Mesenchymal stem cell (in vitro differentiated cells and primary cell): ENCODE measurements at regions not wholly inside any gene's neighbourhood (a gene's known extent, or its start where the extent isn't known, plus 50 kb on each side); places are given as distances from the start of the nearest gene placed in this dataset.
A peak's percentile ranks its signal among the peaks of the same experiment; 100 is the strongest.
"Not testable (repeated sequence)": the region's sequence is repeated elsewhere in the genome, so short reads cannot be mapped to it uniquely, and the experiment has no call there.

Experiments used
- DNase-seq: peaks from one replicate; pipeline ENCODE4 v3.0.0-alpha.2; 2013
- H2AFZ ChIP-seq: one replicate; pipeline ENCODE4 v1.6.1; 2013; ENCODE audit warnings: low read depth, mild to moderate bottlenecking, control low read depth, inconsistent platforms, low read length, moderate library complexity
- H2AK5ac ChIP-seq: 2 replicates; pipeline ENCODE4 v1.6.1; 2013; ENCODE audit warnings: low read length, moderate library complexity, mild to moderate bottlenecking, inconsistent platforms; ENCODE audit not compliant: severe bottlenecking
- H2BK120ac ChIP-seq: one replicate; pipeline ENCODE4 v1.6.1; 2013; ENCODE audit warnings: low read depth, mild to moderate bottlenecking, inconsistent platforms, low read length, moderate library complexity
- H2BK12ac ChIP-seq, 2 experiments: one replicate each; pipeline ENCODE4 v1.6.1; 2013; ENCODE audit warnings: inconsistent platforms in 2 of 2, low read length in 2 of 2, mild to moderate bottlenecking in 2 of 2, moderate library complexity in 2 of 2, control low read depth in 1 of 2
- H2BK15ac ChIP-seq: one replicate; pipeline ENCODE4 v1.6.1; 2013; ENCODE audit warnings: mild to moderate bottlenecking, low read depth, inconsistent platforms; ENCODE audit not compliant: poor library complexity, severe bottlenecking
- H2BK5ac ChIP-seq: 2 replicates; pipeline ENCODE4 v1.6.1; 2013; ENCODE audit warnings: low read depth, mild to moderate bottlenecking, low read length, control low read depth, inconsistent platforms; ENCODE audit not compliant: poor library complexity, severe bottlenecking
- H3K14ac ChIP-seq, 2 experiments: one replicate each; pipeline ENCODE4 v1.6.1; 2013; ENCODE audit warnings: inconsistent platforms in 2 of 2, low read length in 2 of 2, control low read depth in 1 of 2, mild to moderate bottlenecking in 1 of 2, moderate library complexity in 1 of 2
- H3K18ac ChIP-seq, 2 experiments: one replicate each; pipeline ENCODE4 v1.6.1; 2013; ENCODE audit warnings: inconsistent platforms in 2 of 2, low read length in 2 of 2, control low read depth in 1 of 2, low read depth in 1 of 2, mild to moderate bottlenecking in 1 of 2
- H3K23ac ChIP-seq, 2 experiments: one replicate each; pipeline ENCODE4 v1.6.1; 2013; ENCODE audit warnings: inconsistent platforms in 2 of 2, low read length in 2 of 2, mild to moderate bottlenecking in 2 of 2, moderate library complexity in 2 of 2, control low read depth in 1 of 2
- H3K27ac ChIP-seq: 2 replicates; pipeline ENCODE4 v1.5.1; 2013; ENCODE audit warnings: mild to moderate bottlenecking, moderate library complexity, low read length, control low read depth, inconsistent platforms; ENCODE audit not compliant: poor library complexity, severe bottlenecking
- H3K27me3 ChIP-seq, 2 experiments: 2 replicates each; pipeline versions ENCODE4 v1.6.1 to v1.7.0; 2013; ENCODE audit warnings: low read length in 2 of 2, mild to moderate bottlenecking in 2 of 2, moderate library complexity in 2 of 2, control low read depth in 1 of 2, inconsistent platforms in 1 of 2; ENCODE audit not compliant: control insufficient read depth in 1 of 2, insufficient read depth in 1 of 2
- H3K36me3 ChIP-seq, 2 experiments: 2 replicates each; pipeline versions ENCODE4 v1.6.1 to v1.7.0; 2013; ENCODE audit warnings: low read length in 2 of 2, control low read depth in 1 of 2, inconsistent platforms in 1 of 2, low read depth in 1 of 2, mild to moderate bottlenecking in 1 of 2; ENCODE audit not compliant: insufficient read depth in 2 of 2, control insufficient read depth in 1 of 2
- H3K4ac ChIP-seq, 2 experiments: one replicate each; pipeline ENCODE4 v1.6.1; 2013; ENCODE audit warnings: inconsistent platforms in 2 of 2, low read length in 2 of 2, mild to moderate bottlenecking in 2 of 2, moderate library complexity in 2 of 2, control low read depth in 1 of 2, low read depth in 1 of 2
- H3K4me1 ChIP-seq: 2 replicates; pipeline ENCODE4 v1.6.1; 2013; ENCODE audit warnings: low read depth, low read length, control low read depth; ENCODE audit not compliant: control insufficient read depth, insufficient read depth
- H3K4me2 ChIP-seq: 2 replicates; pipeline ENCODE4 v1.6.1; 2013; ENCODE audit warnings: low read length, mild to moderate bottlenecking, inconsistent platforms; ENCODE audit not compliant: poor library complexity, severe bottlenecking
- H3K4me3 ChIP-seq, 2 experiments: 2 replicates each; pipeline versions ENCODE4 v1.5.1 to v1.7.0; 2013; ENCODE audit warnings: low read length in 2 of 2, mild to moderate bottlenecking in 2 of 2, control low read depth in 1 of 2, low read depth in 1 of 2; ENCODE audit not compliant: insufficient read depth in 1 of 2
- H3K79me1 ChIP-seq: replicated peaks from 2 replicates; pipeline ENCODE4 v1.6.1; 2013; ENCODE audit warnings: mild to moderate bottlenecking, control low read depth, low read length, inconsistent platforms; ENCODE audit not compliant: poor library complexity, severe bottlenecking
- H3K9ac ChIP-seq: 2 replicates; pipeline ENCODE4 v1.7.0; 2013; ENCODE audit warnings: mild to moderate bottlenecking, low read length, moderate library complexity
- H3K9me3 ChIP-seq: 2 replicates; pipeline ENCODE4 v1.7.0; 2013; ENCODE audit warnings: mild to moderate bottlenecking, low read length; ENCODE audit not compliant: control insufficient read depth
- H4K8ac ChIP-seq: one replicate; pipeline ENCODE4 v1.6.1; 2013; ENCODE audit warnings: inconsistent platforms, mild to moderate bottlenecking, low read length, moderate library complexity
- H4K91ac ChIP-seq: one replicate; pipeline ENCODE4 v1.6.1; 2013; ENCODE audit warnings: mild to moderate bottlenecking, low read length, inconsistent platforms
- WGBS: methylation state at CpG from one replicate; pipeline ENCODE4 v1.1.7; 2013; ENCODE audit warnings: mixed read lengths; 5-methylcytosine and 5-hydroxymethylcytosine counted together

DNA sequence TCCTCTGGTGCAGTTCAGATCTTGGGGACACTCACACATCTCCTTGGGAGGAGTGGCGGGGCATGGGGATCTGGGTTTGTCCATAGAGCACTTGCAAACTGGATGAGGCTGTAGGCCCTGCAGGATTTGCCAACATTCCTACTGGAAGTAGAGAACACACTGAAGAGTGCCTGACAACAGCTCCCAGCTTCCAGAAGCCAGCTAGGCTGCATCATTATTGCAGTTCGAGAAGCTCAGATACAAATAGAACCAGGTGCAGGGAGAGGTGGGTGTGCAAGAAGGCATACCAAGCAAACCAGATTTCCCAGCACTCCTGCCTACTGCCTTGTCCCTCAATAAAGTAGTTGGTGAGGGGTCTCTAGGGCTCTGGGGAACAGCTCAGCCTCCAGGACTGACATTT lies 52.5 kb downstream of the RHOB start:
- no peak for DNase-seq
- Histone ChIP-seq H3K9ac (no peak overlapping the region), H3K27ac (no peak overlapping the region), H2BK120ac (no peak overlapping the region), H3K4me3 (no peak overlapping the region), H3K9me3 (no peaks in the 10 kb centered on the region), H3K79me1 (no peaks in the 10 kb centered on the region), H2BK12ac (no peak overlapping the region), H3K4me2 (no peak overlapping the region), H3K4me1 (peaks cover 21% of the 10 kb centered on the region), H4K8ac (no peak overlapping the region), H2BK15ac (no peak overlapping the region), H3K18ac (no peak overlapping the region), H3K27me3 (no peaks in the 10 kb centered on the region), H3K14ac (no peak overlapping the region), H4K91ac (no peak overlapping the region), H3K23ac (peak overlapping the region in 1 of 2 experiments; percentile 51), H2AFZ (no peak overlapping the region), H3K4ac (no peak overlapping the region), H2AK5ac (peak overlapping the region; percentile 17), H3K36me3 (no peaks in the 10 kb centered on the region), H2BK5ac (no peak overlapping the region)
- 95% methylated on average over 2 of the region's 2 CpGs for WGBS

DNA sequence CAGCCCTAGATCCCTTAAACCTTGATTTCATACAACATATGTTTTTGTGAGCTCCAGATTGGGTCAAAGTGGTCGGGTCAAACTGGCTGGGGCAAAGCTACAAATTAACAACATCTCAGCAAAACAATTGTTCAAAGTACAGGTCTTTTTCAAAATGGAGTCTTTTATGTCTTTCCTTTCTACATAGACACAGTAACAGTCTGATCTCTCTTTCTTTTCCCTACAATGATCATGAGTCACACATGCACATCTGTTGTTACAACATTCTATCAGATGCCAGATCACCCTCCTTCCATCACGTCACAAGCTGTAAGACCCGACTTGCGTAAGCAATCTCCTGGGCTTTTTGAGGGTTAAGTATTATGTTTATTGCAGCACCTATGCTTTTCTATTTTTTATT lies 55.1 kb downstream of the RHOB start:
- no peak overlapping the region for H4K8ac ChIP-seq
- H2BK120ac ChIP-seq, result no peak overlapping the region
- H3K18ac ChIP-seq, result no peak overlapping the region
- peaks cover 10% of the 10 kb centered on the region for H3K4me1 ChIP-seq
- peak; percentile 95 for DNase-seq
- H3K36me3 ChIP-seq, result no peaks in the 10 kb centered on the region
- H3K27me3 ChIP-seq, result no peaks in the 10 kb centered on the region
- H2BK15ac ChIP-seq, result no peak overlapping the region
- H3K4ac ChIP-seq, result no peak overlapping the region
- no peak overlapping the region for H2AK5ac ChIP-seq
- H3K27ac ChIP-seq, result no peak overlapping the region
- H3K4me3 ChIP-seq, result no peak overlapping the region
- 88% methylated on average over 1 of the region's 4 CpGs for WGBS
- H2BK12ac ChIP-seq, result no peak overlapping the region
- no peak overlapping the region for H4K91ac ChIP-seq
- no peak overlapping the region for H3K23ac ChIP-seq
- H3K4me2 ChIP-seq, result no peak overlapping the region
- H3K79me1 ChIP-seq, result no peaks in the 10 kb centered on the region
- peak overlapping the region; percentile 48 for H3K9ac ChIP-seq
- no peak overlapping the region for H2BK5ac ChIP-seq
- no peaks in the 10 kb centered on the region for H3K9me3 ChIP-seq
- H2AFZ ChIP-seq, result no peak overlapping the region
- H3K14ac ChIP-seq, result no peak overlapping the region

DNA sequence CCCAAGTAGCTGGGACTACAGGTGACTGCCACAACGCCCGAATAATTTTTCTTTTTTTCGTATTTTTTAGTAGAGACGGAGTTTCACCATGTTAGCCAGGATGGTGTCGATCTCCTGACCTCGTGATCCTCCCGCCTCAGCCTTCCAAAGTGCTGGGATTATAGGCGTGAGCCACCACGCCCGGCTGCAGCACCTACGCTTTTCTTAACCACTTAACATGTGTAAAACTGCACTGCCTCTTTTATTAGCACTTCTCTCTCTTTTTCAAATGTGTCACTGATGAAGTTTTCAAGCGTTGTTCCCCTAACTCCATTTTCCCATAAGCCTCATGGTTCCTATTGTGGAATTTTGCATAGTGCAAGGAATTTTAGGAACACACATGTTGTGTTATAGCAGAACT lies 55.6 kb downstream of the RHOB start:
- H3K27me3 ChIP-seq, H2AFZ ChIP-seq, H2BK15ac ChIP-seq, H3K36me3 ChIP-seq, H3K4me2 ChIP-seq, DNase-seq, H4K91ac ChIP-seq, H3K27ac ChIP-seq, H2BK120ac ChIP-seq, H3K23ac ChIP-seq, H3K9me3 ChIP-seq, H2BK12ac ChIP-seq, H3K9ac ChIP-seq, H3K18ac ChIP-seq, H2BK5ac ChIP-seq, H2AK5ac ChIP-seq, H3K4me3 ChIP-seq, H3K14ac ChIP-seq, H4K8ac ChIP-seq, H3K4ac ChIP-seq, H3K79me1 ChIP-seq: not testable (repeated sequence)
- peaks cover 10% of the 10 kb centered on the region for H3K4me1 ChIP-seq
- WGBS, result 93% methylated on average over 11 of the region's 12 CpGs

DNA sequence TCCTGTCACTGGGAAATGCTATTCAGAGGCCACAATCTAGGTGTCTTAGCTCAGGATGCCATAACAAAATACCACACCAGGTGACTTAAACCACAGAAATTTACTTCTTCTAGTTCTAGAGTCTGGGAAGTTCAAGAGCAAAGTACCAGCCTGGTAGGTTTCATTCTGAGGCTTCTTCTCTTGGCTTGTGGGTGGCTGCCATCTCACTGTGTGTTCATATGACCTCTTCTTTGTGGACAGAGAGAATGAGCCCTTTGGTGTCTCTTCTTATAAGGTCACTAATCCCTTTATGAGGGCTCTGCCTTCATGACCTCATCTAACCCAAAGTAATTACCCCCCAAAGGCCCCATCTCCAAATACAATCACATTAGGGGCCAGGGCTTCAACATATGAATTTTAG lies 57.3 kb downstream of the RHOB start:
- Histone ChIP-seq H3K4me1 (peaks cover 10% of the 10 kb centered on the region), H3K4me3 (no peak overlapping the region), H3K4me2 (no peak overlapping the region), H2AK5ac (no peak overlapping the region), H2BK5ac (no peak overlapping the region), H4K91ac (no peak overlapping the region), H3K27me3 (no peaks in the 10 kb centered on the region), H2BK12ac (no peak overlapping the region), H3K14ac (no peak overlapping the region), H3K9me3 (no peaks in the 10 kb centered on the region), H3K18ac (no peak overlapping the region), H3K4ac (no peak overlapping the region), H3K23ac (no peak overlapping the region), H2BK120ac (no peak overlapping the region), H3K9ac (no peak overlapping the region), H2BK15ac (no peak overlapping the region), H4K8ac (no peak overlapping the region), H3K27ac (no peak overlapping the region), H2AFZ (no peak overlapping the region), H3K36me3 (no peaks in the 10 kb centered on the region), H3K79me1 (no peaks in the 10 kb centered on the region)
- no peak for DNase-seq
